ENCODE measurements at regions not wholly inside any gene's neighbourhood (a gene's known extent, or its start where the extent isn't known, plus 50 kb on each side); places are given as distances from the start of the nearest gene placed in this dataset.
"Not testable (repeated sequence)": the region's sequence is repeated elsewhere in the genome, so short reads cannot be mapped to it uniquely, and the experiment has no call there.

DNA sequence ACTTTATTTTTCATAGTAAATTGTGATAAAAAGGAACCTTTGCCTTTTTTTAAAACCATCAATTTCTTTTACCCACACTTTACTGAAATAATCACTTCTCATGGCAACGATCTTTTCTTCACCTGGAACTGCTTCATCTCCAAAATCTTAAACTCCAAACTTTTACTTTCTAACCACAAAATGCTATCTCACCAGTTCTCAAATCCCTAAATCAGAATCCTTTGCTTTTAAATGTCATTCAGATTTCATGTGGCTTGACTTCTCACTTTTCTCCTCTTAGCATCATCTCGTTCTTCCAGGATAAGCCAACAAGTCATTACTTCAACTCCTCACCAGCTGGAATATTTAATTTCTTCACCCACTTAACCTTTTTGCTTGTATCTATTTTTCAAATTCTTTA, 284.3 kb upstream of the RASGEF1B start:
- no peak for FAIRE-seq

- FAIRE-seq, result no peak
Observed at GRCh38 chr4:81754169-81754568, 282.5 kb upstream of the RASGEF1B start.

DNA sequence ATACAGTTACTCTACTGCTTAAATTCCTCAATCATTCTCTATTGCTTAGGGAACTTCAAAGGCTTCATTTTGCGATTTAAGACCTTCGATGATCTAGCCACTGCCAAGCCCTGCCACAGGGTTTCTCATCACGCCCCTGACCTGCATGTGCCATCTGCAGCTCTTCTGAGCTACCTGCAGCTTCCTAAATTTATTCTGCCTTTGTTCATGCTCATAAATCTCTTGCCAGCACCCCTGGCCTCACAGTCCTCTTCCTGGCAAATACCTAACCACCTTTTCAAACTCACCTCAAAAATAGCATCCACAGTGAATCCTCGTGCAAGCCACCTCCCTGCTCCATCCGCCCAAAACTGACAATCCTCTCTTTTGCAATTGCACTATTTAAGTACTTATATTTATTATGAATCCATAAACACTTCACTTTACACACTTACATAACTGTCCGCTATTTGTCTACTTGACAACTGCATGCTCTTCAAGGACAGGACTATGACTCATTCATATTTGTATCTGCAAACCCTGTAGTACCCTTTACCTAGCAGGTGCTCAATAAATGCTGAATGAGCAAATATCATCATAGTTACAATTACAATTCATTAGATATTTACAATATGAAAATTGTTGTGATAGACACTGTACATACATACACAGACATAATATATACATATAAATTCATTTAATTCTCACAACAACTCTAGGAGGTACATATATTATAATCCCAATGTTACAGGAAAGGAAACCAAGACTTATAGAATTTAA, 280.0 kb upstream of the RASGEF1B start:
- FAIRE-seq, result no peak

- FAIRE-seq, result no peak
Observed at GRCh38 chr4:81747242-81747930, 275.7 kb upstream of the RASGEF1B start.

DNA sequence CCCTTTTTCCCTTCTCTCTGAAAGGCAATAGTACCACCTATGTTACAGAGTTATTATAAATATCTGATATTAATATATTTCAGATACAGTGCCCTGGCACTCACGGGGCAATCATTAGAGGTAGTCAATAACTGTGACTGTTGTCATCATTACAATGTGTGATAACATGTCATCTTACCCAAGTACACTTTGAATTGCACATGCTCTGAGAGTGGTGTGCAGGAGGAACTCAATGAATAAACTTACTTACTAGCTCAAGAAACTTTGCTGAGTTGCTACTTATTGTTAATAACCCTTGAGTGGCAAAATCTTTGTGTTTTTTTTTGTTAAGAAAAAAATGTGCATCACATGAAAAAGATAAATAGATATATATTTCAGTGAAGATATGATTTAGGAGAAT, 275.1 kb upstream of the RASGEF1B start:
- no peak for FAIRE-seq

GRCh38 chr4:81746071-81746470, 274.4 kb upstream of the RASGEF1B start:
- FAIRE-seq, result no peak

- FAIRE-seq, result no peak
Observed at GRCh38 chr4:81745050-81745449, 273.3 kb upstream of the RASGEF1B start.

DNA sequence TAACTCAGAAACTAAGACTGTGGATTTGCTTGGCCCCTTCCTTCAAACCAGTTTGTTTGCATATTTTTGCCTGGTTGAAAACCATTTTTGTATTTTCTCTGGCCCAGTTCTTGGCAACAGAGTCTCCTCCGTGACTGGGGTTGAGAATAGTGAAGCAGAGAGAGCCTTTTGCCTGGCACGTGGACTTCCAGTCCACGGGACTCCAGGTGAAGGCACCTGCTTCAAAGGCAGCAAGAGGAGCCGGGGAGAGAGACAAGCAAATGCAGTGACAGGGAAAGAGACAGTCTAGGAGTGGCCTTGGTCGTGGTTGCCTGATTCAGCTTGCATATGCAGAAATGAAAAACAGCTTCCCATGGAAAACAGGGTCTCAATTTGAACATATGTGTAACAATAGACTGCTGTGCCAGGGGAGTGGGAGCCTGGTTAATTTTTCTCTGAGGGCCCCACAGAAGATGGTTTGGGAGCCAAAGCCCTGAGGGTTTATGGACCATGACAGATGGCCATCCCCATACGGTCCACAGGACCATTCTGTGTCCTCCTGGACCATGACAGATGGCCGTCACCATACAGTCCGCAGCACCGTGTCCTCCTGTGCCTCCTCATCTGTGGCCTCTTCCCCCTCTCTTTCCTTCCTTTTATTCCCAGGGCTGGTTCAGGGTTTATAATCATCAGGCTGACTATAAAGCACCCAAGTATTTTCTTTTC, 272.2 kb upstream of the RASGEF1B start:
- FAIRE-seq, result no peak

DNA sequence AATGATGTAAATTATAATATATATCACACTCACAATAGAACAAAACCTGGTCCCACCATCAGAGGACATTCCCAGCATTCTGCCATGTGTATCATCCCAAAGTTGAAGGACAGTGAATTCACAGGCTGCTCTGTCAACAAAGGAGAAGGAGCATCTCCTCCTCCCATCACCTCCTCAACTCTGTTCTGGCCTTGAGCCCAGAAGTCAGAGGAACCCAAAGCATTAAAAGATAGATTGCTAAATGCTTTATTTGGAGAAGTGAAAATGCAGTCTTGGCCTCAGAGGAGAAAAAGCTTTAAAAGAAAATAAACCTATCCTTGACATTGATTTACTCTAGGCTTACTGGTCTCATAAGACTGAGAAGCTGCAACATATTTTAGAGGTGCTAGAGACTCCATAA, 268.8 kb upstream of the RASGEF1B start:
- FAIRE-seq, result no peak

DNA sequence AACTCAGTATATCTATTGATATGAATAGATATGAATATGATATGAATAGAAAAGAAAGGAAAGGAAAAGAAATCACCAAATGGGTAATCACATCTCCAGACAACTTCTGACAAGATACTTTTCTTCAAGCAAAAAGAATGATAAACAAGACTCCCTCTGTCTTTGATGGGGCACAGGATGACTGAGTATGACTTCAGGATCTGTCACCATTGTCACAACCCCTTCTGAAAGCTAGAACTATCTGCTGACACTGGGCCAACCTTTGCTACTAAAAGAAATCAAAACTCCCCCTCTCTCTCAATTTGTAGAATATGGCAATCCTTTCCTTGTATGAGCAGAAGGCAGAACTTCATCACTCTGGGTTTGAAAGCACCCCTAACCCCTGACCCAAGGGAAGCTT, 267.2 kb upstream of the RASGEF1B start:
- FAIRE-seq, result no peak

DNA sequence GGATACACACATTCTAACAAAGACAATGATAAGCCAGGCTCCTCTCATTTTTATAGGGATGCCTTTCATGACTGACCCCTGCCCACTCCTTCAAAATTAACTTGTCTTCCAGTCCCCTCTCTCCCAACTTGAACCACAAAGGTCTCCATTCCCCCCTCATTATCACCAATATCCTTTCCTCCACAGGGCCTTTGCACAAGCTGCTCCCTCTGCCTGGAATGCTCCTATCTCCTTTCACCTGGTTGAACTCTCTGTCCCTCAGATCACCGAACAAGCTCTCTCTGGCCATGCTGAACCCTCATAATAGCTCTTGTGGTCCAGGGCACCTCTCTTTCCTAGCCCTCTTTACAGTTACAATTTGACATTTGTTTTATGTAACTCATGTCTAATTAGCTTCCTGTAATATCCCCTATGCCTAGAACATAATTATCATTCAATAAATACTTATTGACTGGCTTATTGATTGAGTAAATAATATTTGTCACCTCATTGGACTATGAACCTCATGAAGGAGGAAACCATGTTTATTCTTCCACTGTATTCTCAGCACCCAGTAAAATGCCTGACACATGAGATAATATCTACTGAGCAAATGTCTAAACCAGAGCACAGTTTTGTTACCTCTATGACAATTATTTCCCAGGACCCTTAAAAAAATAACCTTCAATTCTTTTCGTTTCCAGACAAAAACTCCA, 266.3 kb upstream of the RASGEF1B start:
- FAIRE-seq, result no peak

DNA sequence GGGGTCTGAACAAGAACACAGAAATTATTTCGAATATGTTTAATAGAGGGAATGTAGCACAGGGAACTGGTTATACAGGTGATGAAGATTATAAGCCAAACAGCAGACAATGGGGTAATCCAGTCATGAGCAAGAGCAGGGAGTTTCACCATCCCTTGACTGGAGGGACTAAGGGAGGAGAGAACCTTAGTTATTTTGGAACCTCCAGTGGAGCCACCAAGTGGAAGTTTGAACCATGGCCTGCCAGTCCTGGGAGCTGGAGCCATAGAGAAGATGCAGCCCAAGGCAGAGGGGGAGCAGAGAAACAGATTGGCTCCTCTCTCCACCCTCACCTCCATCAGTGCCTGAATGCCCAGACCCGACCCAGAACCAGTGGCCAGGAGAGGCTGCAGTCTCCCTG, 264.6 kb upstream of the RASGEF1B start:
- FAIRE-seq, result no peak

GRCh38 chr4:81732980-81733379, 261.3 kb upstream of the RASGEF1B start:
- FAIRE-seq, result no peak

- FAIRE-seq, result no peak
Observed at GRCh38 chr4:81724925-81725329, 253.2 kb upstream of the RASGEF1B start.

DNA sequence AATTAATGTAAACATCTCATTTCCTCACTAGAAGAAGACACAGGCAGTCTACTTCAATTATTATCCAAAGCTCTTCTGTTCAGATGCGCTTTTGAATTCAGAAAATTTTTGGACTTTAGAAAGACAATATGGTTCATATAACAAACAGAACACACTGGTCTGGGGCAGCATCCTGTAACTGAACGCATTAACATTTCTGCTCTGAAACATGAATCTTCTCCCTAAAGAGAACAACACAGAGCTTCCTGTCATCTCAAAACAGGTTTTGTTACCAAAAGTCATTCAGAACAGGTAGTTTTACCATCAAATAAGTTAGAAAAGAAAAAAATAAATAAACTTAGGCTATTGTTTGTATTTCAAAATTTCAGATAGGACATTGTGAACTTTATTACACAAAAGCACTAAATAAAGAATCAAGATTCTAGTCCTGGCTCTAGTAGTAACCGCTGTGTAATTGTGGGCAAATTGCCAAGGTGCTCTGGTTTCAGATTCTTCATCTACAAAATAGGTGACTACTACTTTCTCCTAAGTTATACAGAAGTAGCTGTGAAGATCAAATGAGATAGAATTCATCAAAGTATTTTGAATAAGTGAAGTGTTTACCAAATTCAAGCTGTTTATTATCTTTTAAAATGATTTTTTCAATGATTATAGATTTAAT, 252.3 kb upstream of the RASGEF1B start:
- FAIRE-seq, result no peak

DNA sequence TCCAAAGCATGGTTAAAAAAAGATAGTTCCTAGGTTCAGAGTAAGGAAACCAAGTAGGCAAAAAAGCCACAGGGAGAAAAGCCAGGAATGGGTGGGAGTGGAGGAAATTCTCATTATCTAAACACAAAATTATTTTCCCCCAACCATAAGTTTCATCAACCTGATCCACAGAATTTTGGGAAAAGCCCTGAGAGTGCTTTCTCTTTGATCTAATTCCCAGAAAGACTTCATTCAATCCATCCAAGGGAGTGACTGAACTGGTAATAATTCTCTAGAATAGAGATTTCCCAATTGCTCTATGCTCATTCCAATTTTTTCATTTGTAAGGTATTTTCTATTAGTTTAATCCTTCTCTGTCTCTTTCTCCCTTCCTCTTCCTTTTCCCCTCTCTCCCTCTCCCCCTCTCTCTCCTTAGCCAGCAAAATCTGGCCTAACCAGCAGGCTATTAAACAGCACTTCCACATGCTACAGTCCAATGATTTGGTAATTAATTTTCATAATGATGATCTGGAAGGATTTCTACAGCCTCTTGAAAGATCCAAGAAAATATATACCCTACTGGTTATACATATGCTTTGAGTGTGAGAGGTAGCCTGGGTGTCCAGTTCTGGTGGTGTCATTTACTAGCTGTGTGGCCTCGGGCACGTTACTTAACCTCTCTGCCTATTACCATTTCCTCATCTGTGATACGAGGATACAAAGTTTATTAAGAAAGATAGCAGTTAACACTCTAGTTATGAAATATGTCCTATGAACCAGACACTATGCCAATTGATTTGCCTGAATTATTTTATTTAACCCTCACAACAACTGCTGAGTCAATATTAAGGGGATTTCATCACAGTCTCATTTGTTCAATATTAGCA, 251.5 kb upstream of the RASGEF1B start:
- no peak for FAIRE-seq

GRCh38 chr4:81722290-81722851, 250.7 kb upstream of the RASGEF1B start:
- FAIRE-seq, result no peak

- FAIRE-seq, result no peak
Observed at GRCh38 chr4:81715757-81716156, 244.1 kb upstream of the RASGEF1B start.

- not testable (repeated sequence) for FAIRE-seq
Observed at GRCh38 chr4:81715357-81715756, 243.7 kb upstream of the RASGEF1B start.

DNA sequence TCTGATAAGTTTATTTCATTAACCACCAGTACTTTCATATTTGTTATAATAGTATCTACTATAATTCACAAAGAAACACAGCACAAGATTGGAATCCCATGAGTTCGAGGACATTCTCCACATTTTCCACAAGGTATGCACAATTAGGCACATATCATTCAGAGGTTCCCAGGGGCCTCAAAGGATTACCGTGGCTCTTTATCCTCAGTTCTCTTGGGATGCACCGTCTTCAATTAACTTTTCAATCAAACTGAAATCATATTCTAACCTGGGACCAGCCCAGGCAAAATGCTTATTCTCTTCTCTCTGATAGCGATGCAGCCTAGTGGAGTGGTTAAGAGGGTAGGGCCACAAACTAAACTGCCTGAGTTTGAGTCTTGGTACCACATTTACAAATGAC, 242.6 kb upstream of the RASGEF1B start:
- FAIRE-seq, result no peak

DNA sequence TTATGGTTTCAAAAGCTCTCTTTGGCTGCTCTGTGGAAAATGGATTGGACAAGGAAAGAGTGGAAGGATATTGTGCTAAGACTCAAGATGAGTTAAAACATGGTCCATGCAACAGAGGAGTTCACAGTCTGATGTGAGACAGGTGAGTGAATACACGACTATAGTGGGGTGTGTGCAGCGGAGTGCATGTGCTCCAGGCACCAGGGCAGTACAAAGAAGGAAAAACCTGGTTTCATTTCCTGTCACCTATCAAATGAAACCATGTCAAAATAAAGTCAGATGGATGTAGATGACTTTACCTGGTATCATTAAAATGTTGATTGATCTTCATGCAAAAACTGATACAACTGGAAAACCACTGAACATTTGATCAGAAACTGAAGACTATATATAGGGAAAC, 241.0 kb upstream of the RASGEF1B start:
- FAIRE-seq, result no peak

All from endometrium (tissue), 2 donors.